Esophagus muscularis mucosa (tissue), 4 donors: ENCODE measurements at regions not wholly inside any gene's neighbourhood (a gene's known extent, or its start where the extent isn't known, plus 50 kb on each side); places are given as distances from the start of the nearest gene placed in this dataset.
A peak's percentile ranks its signal among the peaks of the same experiment; 100 is the strongest.

Source experiments
- DNase-seq: peaks from one replicate; pipeline ENCODE4 v3.0.0-alpha.2; 2017; ENCODE audit errors: extremely low spot score
- H3K27ac ChIP-seq, 4 donors: fragments of 200-600 bp; sonication (generic); replicated peaks in 1 of 4; 1 replicate in 3 of 4; 2 replicates in 1 of 4; pipeline ENCODE4 v1.5.1; 2016 to 2019; ENCODE audit warnings: mild to moderate bottlenecking in 1 of 4
- H3K27me3 ChIP-seq, 4 donors: fragments of 200-600 bp; sonication (generic); one replicate each; pipeline versions ENCODE4 v1.5.1 to v1.6.0; 2016 to 2019
- H3K36me3 ChIP-seq, 4 donors: fragments of 200-600 bp; sonication (generic); one replicate each; pipeline ENCODE4 v1.5.1; 2016 to 2019
- H3K4me1 ChIP-seq, 4 donors: fragments of 200-600 bp; sonication (generic); one replicate each; pipeline ENCODE4 v1.5.1; 2016 to 2019
- H3K4me3 ChIP-seq, 4 donors: fragments of 200-600 bp; sonication (generic); 1 replicate in 2 of 4; 2 replicates in 2 of 4; pipeline ENCODE4 v1.5.1; 2016 to 2019; ENCODE audit warnings: mild to moderate bottlenecking in 4 of 4, moderate library complexity in 1 of 4
- H3K9me3 ChIP-seq, 4 donors: fragments of 200-600 bp; sonication (generic); 1 replicate in 3 of 4; 2 replicates in 1 of 4; pipeline ENCODE4 v1.5.1; 2016 to 2019
- EP300 ChIP-seq: sonication (generic); formaldehyde crosslinking; IDR thresholded peaks from one replicate; pipeline ENCODE4 v1.6.1; 2017; ENCODE audit warnings: antibody characterized with exemption
- POLR2A ChIP-seq: fragments of 450-650 bp; IDR thresholded peaks from one replicate; pipeline ENCODE4 v1.6.1; 2017; ENCODE audit warnings: antibody characterized with exemption, moderate library complexity, mild to moderate bottlenecking, low read depth
- POLR2AphosphoS5 ChIP-seq, 2 donors: sonication (generic); formaldehyde crosslinking; IDR thresholded peaks; one replicate each; pipeline ENCODE4 v1.6.1; 2017; ENCODE audit warnings: antibody characterized with exemption in 2 of 2
- WGBS: methylation state at CpG from one replicate; pipeline ENCODE4 v1.1.5; 2018; 5-methylcytosine and 5-hydroxymethylcytosine counted together
- intact Hi-C: fragments of 100-400 bp; cut with DNase I; formaldehyde crosslinking; loops from one replicate; pipeline ENCODE4 v1.15.1; 2023
- TF ChIP-seq, protein P1 (sequence below), 3 experiments: fragments of 200-600 bp in 2 of 3; fragments of 450-650 bp in 1 of 3; sonication (generic) in 2 of 3; IDR thresholded peaks; one replicate each; pipeline ENCODE4 v1.5.1; 2017 to 2019; ENCODE audit warnings: antibody characterized with exemption in 3 of 3, mild to moderate bottlenecking in 2 of 3, moderate library complexity in 1 of 3

DNA sequence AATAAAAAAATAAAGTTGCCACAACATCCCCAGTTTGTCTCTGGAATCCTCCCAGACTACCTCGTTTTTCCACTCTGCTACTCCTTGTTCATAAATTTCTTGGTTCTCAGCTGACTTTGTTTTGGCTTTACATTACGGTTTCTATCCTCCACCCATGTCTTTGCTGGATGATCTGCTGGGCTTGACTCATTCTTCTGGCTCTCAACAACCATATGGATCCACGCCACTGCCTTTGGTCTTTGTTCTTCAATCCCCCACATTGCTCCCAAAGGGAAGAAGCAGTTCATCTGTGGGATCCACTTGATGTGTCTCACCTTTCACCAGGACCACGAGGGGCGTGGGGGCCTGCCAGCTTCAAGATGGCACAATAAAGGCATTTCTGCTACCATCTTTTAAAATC lies 67.1 kb upstream of the NBL1 start:
- Histone ChIP-seq H3K4me3 (no peak overlapping the region), H3K4me1 (no peaks in the 10 kb centered on the region), H3K9me3 (no peaks in the 10 kb centered on the region), H3K36me3 (no peaks in the 10 kb centered on the region), H3K27me3 (no peaks in the 10 kb centered on the region), H3K27ac (no peak overlapping the region)
- WGBS: 75% methylated on average over 5 of the region's 5 CpGs
- no peak for DNase-seq
- TF ChIP-seq POLR2AphosphoS5 (IDR thresholded peaks at IDR 0.05) (no peak), POLR2A (no peak), EP300 (no peak)
- TF ChIP-seq, protein P1, sequence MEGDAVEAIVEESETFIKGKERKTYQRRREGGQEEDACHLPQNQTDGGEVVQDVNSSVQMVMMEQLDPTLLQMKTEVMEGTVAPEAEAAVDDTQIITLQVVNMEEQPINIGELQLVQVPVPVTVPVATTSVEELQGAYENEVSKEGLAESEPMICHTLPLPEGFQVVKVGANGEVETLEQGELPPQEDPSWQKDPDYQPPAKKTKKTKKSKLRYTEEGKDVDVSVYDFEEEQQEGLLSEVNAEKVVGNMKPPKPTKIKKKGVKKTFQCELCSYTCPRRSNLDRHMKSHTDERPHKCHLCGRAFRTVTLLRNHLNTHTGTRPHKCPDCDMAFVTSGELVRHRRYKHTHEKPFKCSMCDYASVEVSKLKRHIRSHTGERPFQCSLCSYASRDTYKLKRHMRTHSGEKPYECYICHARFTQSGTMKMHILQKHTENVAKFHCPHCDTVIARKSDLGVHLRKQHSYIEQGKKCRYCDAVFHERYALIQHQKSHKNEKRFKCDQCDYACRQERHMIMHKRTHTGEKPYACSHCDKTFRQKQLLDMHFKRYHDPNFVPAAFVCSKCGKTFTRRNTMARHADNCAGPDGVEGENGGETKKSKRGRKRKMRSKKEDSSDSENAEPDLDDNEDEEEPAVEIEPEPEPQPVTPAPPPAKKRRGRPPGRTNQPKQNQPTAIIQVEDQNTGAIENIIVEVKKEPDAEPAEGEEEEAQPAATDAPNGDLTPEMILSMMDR (IDR thresholded peaks at IDR 0.05): no peak
- intact Hi-C loops: no loop called here

DNA sequence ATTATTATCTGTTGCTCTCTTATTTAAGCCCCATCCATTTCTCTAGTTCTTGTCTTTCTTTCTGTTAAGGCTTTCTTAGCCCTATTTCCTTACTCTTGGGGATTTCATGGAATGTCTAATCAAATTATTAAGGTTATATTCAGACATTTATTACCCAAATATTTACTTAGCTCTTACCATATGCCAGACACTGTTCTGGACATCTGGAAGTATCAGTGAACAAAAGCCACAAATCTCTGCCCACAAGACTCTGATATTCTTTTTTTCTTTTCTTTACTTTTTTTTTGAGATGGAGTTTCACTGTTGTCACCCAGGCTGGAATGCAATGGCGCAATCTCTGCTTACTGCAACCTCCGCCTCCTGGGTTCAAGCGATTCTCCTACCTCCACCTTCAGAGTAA lies 74.3 kb upstream of the NBL1 start:
- Histone ChIP-seq H3K9me3 (no peaks in the 10 kb centered on the region), H3K27ac (no peak overlapping the region), H3K4me1 (peaks cover 0 to 4% (median 2%) of the 10 kb centered on the region in 4 donors), H3K36me3 (no peaks in the 10 kb centered on the region), H3K4me3 (no peak overlapping the region), H3K27me3 (no peaks in the 10 kb centered on the region)
- WGBS: 92% methylated on average over 3 of the region's 3 CpGs
- intact Hi-C loops: no loop called here
- TF ChIP-seq POLR2A (no peak), POLR2AphosphoS5 (IDR thresholded peaks at IDR 0.05) (no peak)
- DNase-seq: no peak

DNA sequence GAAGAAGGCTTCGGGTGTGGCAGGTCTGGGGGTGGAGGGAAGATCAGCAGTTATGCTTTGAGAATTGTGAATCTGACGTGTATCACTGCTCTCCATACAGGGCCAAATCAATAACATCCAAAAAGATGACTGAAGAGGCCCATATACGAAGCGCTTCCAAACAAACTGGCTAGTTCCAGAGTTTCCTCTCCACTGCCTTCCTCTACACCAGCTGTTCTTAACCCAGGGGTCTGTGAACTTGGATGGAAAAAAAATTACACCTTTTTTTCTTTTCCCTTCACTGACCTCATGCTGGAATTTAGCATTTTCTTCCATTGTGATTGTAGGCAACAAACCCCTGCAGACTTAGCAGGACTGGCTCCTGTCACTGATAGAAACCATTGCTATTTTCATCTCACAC lies 77.1 kb upstream of the NBL1 start:
- no peak for DNase-seq
- no peak overlapping the region for H3K27ac ChIP-seq
- intact Hi-C loops: no loop called here
- no peak overlapping the region for H3K4me3 ChIP-seq
- no peaks in the 10 kb centered on the region for H3K27me3 ChIP-seq
- 81% methylated on average over 4 of the region's 4 CpGs for WGBS
- H3K9me3 ChIP-seq: no peaks in the 10 kb centered on the region
- H3K4me1 ChIP-seq: peaks cover 22 to 25% (median 23%) of the 10 kb centered on the region in 4 donors
- no peaks in the 10 kb centered on the region for H3K36me3 ChIP-seq
- TF ChIP-seq, protein P1 (IDR thresholded peaks at IDR 0.05): no peak
- TF ChIP-seq POLR2A (no peak), EP300 (no peak), POLR2AphosphoS5 (IDR thresholded peaks at IDR 0.05) (no peak)

DNA sequence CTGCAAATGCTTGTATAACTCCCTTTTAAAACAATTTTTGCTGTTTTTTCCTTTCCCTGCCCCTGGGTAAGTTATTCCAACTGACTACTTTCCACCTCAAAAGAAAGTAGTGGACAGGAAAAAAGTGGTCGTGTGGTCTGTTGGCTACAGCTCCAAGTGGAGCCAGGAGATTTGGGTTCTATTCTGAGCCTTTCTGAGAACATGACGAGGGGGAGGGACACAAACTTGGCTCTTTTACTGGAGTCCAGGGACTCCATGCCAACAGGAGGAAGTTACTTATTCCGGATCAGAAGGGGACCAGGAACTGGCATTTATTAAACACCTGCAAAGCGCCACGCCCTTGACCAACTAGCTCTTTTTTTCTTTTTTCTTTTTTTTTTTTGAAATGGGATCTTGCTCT lies 79.0 kb upstream of the CAPZB start:
- Histone ChIP-seq H3K9me3 (no peaks in the 10 kb centered on the region), H3K36me3 (no peaks in the 10 kb centered on the region), H3K4me3 (peak overlapping the region in 2 of 4 donors; percentile 38 to 49), H3K27me3 (no peaks in the 10 kb centered on the region), H3K4me1 (peaks cover 22 to 30% (median 25%) of the 10 kb centered on the region in 4 donors), H3K27ac (peak overlapping the region; percentile 82 to 88 (median 84))
- intact Hi-C loops: no loop called here
- TF ChIP-seq, protein P1 (IDR thresholded peaks at IDR 0.05): no peak
- no peak for TF ChIP-seq EP300
- no peak for TF ChIP-seq POLR2A
- no peak for TF ChIP-seq POLR2AphosphoS5 (IDR thresholded peaks at IDR 0.05)
- no peak for DNase-seq
- WGBS: 47% methylated on average over 5 of the region's 5 CpGs

DNA sequence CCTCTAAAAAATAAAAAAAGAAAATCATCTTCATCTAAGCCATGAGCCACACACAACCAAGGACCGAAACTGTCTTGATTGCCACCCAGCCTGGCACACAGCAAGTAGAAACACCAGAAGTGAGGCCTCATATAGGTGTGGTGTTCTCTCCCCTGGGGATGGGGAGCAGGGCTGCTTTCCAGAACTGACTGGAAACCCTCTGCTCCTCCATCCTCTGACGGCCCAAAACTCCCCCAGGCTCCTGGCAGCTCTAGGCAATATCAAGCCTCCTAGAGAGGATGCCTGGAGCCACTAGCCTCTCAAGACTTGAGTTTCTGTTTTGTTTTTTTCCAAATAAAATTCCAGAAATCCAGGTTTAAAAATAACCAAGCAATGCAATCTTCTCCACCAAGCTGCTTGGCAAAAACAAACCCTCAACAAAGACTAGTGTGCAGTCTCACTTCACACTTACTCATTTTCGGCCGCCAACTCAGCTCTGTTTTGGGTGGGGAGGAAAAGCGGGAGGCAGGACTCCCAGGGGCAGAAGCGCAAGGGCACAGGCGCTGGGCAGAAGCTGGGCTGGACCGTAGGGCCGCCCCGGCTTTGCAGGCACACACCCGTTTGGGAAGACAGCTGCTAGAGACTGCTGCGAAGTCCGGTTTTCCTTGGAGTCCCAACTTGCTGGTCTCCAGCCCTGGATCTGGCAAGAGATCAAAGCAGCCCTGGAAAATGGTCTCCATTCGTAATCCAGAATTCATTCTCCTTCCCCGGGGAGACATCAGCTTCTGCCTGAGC lies 78.2 kb upstream of the CAPZB start:
- TF ChIP-seq EP300 (no peak), POLR2A (no peak), POLR2AphosphoS5 (IDR thresholded peaks at IDR 0.05) (peak; percentile 48 to 69)
- TF ChIP-seq, protein P1 (IDR thresholded peaks at IDR 0.05): no peak
- Histone ChIP-seq H3K36me3 (no peaks in the 10 kb centered on the region), H3K4me1 (peaks cover 22 to 32% (median 25%) of the 10 kb centered on the region in 4 donors), H3K27ac (peak overlapping the region; percentile 82 to 88 (median 84)), H3K4me3 (peak overlapping the region; percentile 38 to 49 (median 48)), H3K9me3 (no peaks in the 10 kb centered on the region), H3K27me3 (no peaks in the 10 kb centered on the region)
- intact Hi-C loops: no loop called here
- 21% methylated on average over 8 of the region's 15 CpGs for WGBS
- DNase-seq: peak; percentile 93
